DOHH2 (cell line): ENCODE measurements at regions not wholly inside any gene's neighbourhood (a gene's known extent, or its start where the extent isn't known, plus 50 kb on each side); places are given as distances from the start of the nearest gene placed in this dataset.

Experiments
- H3F3A ChIP-seq: fragments of 200-600 bp; sonication (generic), shearing (Covaris generic); 2 replicates; pipeline ENCODE4 v1.6.0; 2016; ENCODE audit warnings: antibody characterized with exemption, mild to moderate bottlenecking; ENCODE audit not compliant: control insufficient read depth, insufficient read depth
- H3K27ac ChIP-seq: fragments of 200-600 bp; sonication (generic); 2 replicates; pipeline ENCODE4 v1.5.1; 2014; ENCODE audit warnings: low read depth, mild to moderate bottlenecking, low read length, moderate library complexity
- H3K27me3 ChIP-seq: fragments of 200-600 bp; sonication (generic); 2 replicates; pipeline ENCODE4 v1.6.1; 2014; ENCODE audit warnings: mild to moderate bottlenecking, low read length, mixed read lengths; ENCODE audit not compliant: control insufficient read depth
- H3K36me3 ChIP-seq: fragments of 200-600 bp; sonication (generic); 2 replicates; pipeline ENCODE4 v1.6.1; 2014; ENCODE audit warnings: mild to moderate bottlenecking, low read length, moderate library complexity, mixed read lengths; ENCODE audit not compliant: control insufficient read depth
- H3K4me1 ChIP-seq: fragments of 200-600 bp; sonication (generic); 2 replicates; pipeline ENCODE4 v1.6.1; 2014; ENCODE audit warnings: mild to moderate bottlenecking, low read length, mixed read lengths; ENCODE audit not compliant: control insufficient read depth
- H3K4me2 ChIP-seq: fragments of 200-600 bp; sonication (generic); 2 replicates; pipeline ENCODE4 v1.6.0; 2014; ENCODE audit warnings: mild to moderate bottlenecking, low read length, moderate library complexity
- H3K4me3 ChIP-seq: fragments of 200-600 bp; sonication (generic); 2 replicates; pipeline ENCODE4 v1.5.1; 2014; ENCODE audit warnings: mild to moderate bottlenecking, low read length, mixed read lengths
- H3K79me2 ChIP-seq: fragments of 200-600 bp; sonication (generic); 2 replicates; pipeline ENCODE4 v1.6.1; 2014; ENCODE audit warnings: mild to moderate bottlenecking, low read length, mixed read lengths; ENCODE audit not compliant: control insufficient read depth
- H3K9me2 ChIP-seq: fragments of 200-600 bp; sonication (generic); replicated peaks from 2 replicates; pipeline ENCODE4 v1.6.1; 2014; ENCODE audit warnings: mild to moderate bottlenecking, low read length, mixed read lengths; ENCODE audit not compliant: control insufficient read depth
- H3K9me3 ChIP-seq: fragments of 200-600 bp; sonication (generic); 2 replicates; pipeline ENCODE4 v1.6.1; 2014; ENCODE audit warnings: antibody characterized with exemption, low read length, mixed read lengths; ENCODE audit not compliant: control insufficient read depth, insufficient read depth
- H4K20me1 ChIP-seq: fragments of 200-600 bp; sonication (generic); 2 replicates; pipeline ENCODE4 v1.6.0; 2014; ENCODE audit warnings: low read depth, mild to moderate bottlenecking, antibody characterized with exemption, low read length, moderate library complexity; ENCODE audit not compliant: control insufficient read depth, insufficient read depth
- EZH2phosphoT487 ChIP-seq: fragments of 200-600 bp; sonication (generic); IDR thresholded peaks from 2 replicates; pipeline ENCODE4 v1.6.1; 2017; ENCODE audit warnings: borderline replicate concordance, mild to moderate bottlenecking, antibody characterized with exemption, low read length, moderate library complexity, mixed read lengths
- TF ChIP-seq, protein P1 (sequence below): fragments of 200-600 bp; sonication (generic); IDR thresholded peaks from one replicate; pipeline ENCODE4 v1.5.1; 2014; ENCODE audit warnings: antibody characterized with exemption, mild to moderate bottlenecking, low read depth, low read length; ENCODE audit not compliant: poor library complexity, severe bottlenecking

DNA sequence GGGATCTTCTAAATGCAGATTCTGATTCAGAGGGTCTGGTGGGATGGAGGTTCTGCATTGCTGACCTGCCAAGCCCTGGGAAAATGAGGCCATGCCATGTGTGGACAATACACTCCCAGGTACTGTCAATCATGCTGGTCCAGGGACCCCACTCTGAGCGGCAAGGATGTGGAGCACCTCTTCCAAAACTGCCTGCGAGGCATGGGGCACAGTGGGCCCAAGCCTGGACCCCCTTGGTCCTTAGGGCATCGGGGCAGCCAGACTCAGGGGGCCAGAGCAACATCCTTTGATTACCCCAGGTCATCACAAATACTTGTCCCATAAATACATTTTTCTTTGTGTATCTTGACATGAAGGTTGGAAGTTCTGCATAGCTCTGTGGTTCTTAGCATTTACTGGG is 76.8 kb upstream of the NXT1 start:
- no peaks in the 10 kb centered on the region for H3K79me2 ChIP-seq
- H3K4me2 ChIP-seq, result no peak overlapping the region
- peaks cover 10% of the 10 kb centered on the region for H3K9me3 ChIP-seq
- H3K4me3 ChIP-seq, result no peak overlapping the region
- no peaks in the 10 kb centered on the region for H3K4me1 ChIP-seq
- H3K27ac ChIP-seq, result no peak overlapping the region
- no peaks in the 10 kb centered on the region for H3F3A ChIP-seq
- H3K27me3 ChIP-seq, result no peaks in the 10 kb centered on the region
- TF ChIP-seq, protein P1, sequence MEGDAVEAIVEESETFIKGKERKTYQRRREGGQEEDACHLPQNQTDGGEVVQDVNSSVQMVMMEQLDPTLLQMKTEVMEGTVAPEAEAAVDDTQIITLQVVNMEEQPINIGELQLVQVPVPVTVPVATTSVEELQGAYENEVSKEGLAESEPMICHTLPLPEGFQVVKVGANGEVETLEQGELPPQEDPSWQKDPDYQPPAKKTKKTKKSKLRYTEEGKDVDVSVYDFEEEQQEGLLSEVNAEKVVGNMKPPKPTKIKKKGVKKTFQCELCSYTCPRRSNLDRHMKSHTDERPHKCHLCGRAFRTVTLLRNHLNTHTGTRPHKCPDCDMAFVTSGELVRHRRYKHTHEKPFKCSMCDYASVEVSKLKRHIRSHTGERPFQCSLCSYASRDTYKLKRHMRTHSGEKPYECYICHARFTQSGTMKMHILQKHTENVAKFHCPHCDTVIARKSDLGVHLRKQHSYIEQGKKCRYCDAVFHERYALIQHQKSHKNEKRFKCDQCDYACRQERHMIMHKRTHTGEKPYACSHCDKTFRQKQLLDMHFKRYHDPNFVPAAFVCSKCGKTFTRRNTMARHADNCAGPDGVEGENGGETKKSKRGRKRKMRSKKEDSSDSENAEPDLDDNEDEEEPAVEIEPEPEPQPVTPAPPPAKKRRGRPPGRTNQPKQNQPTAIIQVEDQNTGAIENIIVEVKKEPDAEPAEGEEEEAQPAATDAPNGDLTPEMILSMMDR, result no peak
- TF ChIP-seq EZH2phosphoT487, result no peak
- no peaks in the 10 kb centered on the region for H4K20me1 ChIP-seq
- no peaks in the 10 kb centered on the region for H3K36me3 ChIP-seq
- H3K9me2 ChIP-seq, result no peaks in the 10 kb centered on the region

DNA sequence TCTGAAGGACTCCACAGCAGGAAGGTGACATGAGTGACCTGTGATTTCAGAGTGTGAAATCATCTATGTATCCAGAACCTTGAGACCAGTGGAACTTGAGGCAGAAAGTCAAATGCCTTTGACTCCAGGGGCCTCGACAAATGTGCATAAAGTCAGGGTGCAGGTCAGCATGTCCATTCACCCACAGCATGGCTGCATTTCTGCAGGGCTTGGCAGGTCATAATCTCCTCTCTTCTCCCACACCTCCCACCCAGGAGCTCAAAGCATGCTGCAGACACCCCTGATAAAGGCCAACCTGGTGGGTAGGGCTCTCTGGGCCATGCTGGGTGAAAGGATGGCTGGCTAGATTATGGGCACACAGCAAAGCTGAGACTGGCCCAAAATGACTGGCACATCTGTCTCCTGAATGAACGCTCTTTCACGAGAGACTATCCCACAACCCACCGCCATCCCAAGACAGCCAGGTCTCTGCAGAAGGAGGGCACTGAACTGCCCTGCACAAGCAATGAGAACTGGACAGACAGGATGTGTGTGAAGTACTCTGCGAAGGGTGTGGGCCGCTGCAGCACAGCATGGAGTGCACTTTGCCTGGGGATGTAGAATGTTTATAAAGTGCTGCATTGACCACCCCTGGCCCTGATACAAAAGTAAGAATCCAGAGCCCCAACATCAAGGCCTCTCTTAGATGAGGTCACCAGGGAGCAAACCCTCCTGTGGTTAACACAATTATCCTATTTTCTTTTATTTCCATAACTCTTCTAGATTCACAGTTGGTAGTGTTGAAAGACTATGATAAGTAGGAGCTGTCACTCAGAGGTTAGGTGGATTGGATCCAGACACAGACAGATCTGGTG is 78.2 kb upstream of the NXT1 start:
- Histone ChIP-seq H3K79me2 (no peaks in the 10 kb centered on the region), H3K9me2 (no peaks in the 10 kb centered on the region), H3K9me3 (peaks cover 13% of the 10 kb centered on the region), H3F3A (no peaks in the 10 kb centered on the region), H3K4me2 (no peak overlapping the region), H3K27me3 (no peaks in the 10 kb centered on the region), H3K27ac (no peak overlapping the region), H3K36me3 (no peaks in the 10 kb centered on the region), H4K20me1 (no peaks in the 10 kb centered on the region), H3K4me3 (no peak overlapping the region), H3K4me1 (no peaks in the 10 kb centered on the region)
- TF ChIP-seq, protein P1, result no peak
- no peak for TF ChIP-seq EZH2phosphoT487

- H3K27me3 ChIP-seq, result no peaks in the 10 kb centered on the region
- no peak overlapping the region for H3K27ac ChIP-seq
- H3K9me2 ChIP-seq, result no peaks in the 10 kb centered on the region
- no peaks in the 10 kb centered on the region for H3K79me2 ChIP-seq
- H4K20me1 ChIP-seq, result no peaks in the 10 kb centered on the region
- H3F3A ChIP-seq, result no peaks in the 10 kb centered on the region
- H3K36me3 ChIP-seq, result no peaks in the 10 kb centered on the region
- no peak overlapping the region for H3K4me2 ChIP-seq
- no peaks in the 10 kb centered on the region for H3K4me1 ChIP-seq
- H3K9me3 ChIP-seq, result peaks cover 13% of the 10 kb centered on the region
- no peak overlapping the region for H3K4me3 ChIP-seq
- TF ChIP-seq, protein P1, result no peak
- no peak for TF ChIP-seq EZH2phosphoT487
These were observed 80.1 kb upstream of the NXT1 start for GRCh38 chr20:23270382-23270911.
